ENCODE measurements at regions not wholly inside any gene's neighbourhood (a gene's known extent, or its start where the extent isn't known, plus 50 kb on each side); places are given as distances from the start of the nearest gene placed in this dataset.
A peak's percentile ranks its signal among the peaks of the same experiment; 100 is the strongest.

DNA sequence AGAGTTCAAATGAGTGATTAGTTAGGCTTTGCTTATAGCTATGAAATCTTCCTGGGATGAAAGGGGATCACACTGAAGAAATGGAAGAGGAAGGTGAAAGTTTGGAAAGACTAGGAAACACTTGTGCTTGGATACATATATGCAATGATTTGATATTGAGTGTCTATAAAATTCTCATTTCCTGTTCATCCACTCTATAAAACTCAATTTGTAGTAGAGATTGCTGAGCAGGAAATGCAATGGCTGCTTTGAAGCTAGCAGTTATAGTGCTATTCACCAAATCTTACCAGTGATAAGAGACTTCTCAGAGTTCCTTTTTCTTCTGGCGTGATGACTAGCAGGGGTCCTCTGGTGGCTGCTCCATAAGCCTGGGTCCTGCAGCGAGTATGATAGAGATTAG lies 128.1 kb upstream of the HPF1 start:
- no peak for DNase-seq
- Histone ChIP-seq H3K27ac (ENCODE audit: low read depth in 2 of 2, low read length in 2 of 2) (no peak overlapping the region), H3K4me1 (ENCODE audit: control insufficient read depth in 2 of 3, insufficient read depth in 2 of 3, low read depth in 1 of 3, low read length in 3 of 3) (no peaks in the 10 kb centered on the region), H3K9ac (ENCODE audit: low read length in 3 of 3) (no peak overlapping the region), H3K4me3 (ENCODE audit: low read length in 3 of 3) (no peak overlapping the region), H3K9me3 (ENCODE audit: control insufficient read depth in 2 of 3, insufficient read depth in 1 of 3, low read length in 3 of 3) (no peaks in the 10 kb centered on the region), H3K36me3 (ENCODE audit: control insufficient read depth in 2 of 3, insufficient read depth in 3 of 3, low read length in 3 of 3) (no peaks in the 10 kb centered on the region), H3K27me3 (ENCODE audit: control insufficient read depth, insufficient read depth, low read length) (no peaks in the 10 kb centered on the region)
- no peak for FAIRE-seq
- TF ChIP-seq, protein P1, sequence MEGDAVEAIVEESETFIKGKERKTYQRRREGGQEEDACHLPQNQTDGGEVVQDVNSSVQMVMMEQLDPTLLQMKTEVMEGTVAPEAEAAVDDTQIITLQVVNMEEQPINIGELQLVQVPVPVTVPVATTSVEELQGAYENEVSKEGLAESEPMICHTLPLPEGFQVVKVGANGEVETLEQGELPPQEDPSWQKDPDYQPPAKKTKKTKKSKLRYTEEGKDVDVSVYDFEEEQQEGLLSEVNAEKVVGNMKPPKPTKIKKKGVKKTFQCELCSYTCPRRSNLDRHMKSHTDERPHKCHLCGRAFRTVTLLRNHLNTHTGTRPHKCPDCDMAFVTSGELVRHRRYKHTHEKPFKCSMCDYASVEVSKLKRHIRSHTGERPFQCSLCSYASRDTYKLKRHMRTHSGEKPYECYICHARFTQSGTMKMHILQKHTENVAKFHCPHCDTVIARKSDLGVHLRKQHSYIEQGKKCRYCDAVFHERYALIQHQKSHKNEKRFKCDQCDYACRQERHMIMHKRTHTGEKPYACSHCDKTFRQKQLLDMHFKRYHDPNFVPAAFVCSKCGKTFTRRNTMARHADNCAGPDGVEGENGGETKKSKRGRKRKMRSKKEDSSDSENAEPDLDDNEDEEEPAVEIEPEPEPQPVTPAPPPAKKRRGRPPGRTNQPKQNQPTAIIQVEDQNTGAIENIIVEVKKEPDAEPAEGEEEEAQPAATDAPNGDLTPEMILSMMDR (IDR thresholded peaks at IDR 0.05; ENCODE audit: borderline replicate concordance, extremely low read depth, insufficient read depth): no peak
- intact Hi-C loops (cut with DNase I): no loop called here

DNA sequence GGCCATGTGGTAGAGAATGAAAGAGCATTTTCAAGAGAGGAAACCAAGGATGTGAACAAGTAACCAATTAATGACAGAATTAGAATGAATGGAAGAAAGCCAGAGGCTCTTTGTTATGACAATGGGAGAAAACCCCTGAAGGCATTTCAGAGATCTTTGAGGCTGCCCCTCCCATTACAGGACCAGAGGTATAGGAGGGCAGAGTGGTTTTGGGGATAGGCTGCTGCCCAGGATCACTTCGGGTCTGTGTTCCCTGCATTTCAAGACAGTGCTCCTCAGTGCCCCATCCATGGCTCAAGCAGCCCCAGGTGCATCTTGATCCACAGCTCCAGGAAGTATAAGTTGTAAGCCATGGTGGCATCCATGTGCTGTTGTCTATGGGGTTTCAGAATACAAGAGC lies 124.0 kb upstream of the HPF1 start:
- no peaks in the 10 kb centered on the region for H3K27me3 ChIP-seq (ENCODE audit: control insufficient read depth, insufficient read depth, low read length)
- no peak overlapping the region for H3K27ac ChIP-seq (ENCODE audit: low read depth in 2 of 2, low read length in 2 of 2)
- no peak overlapping the region for H3K9ac ChIP-seq (ENCODE audit: low read length in 3 of 3)
- TF ChIP-seq, protein P1 (IDR thresholded peaks at IDR 0.05; ENCODE audit: borderline replicate concordance, extremely low read depth, insufficient read depth): no peak
- no peak for DNase-seq
- H3K9me3 ChIP-seq (ENCODE audit: control insufficient read depth in 2 of 3, insufficient read depth in 1 of 3, low read length in 3 of 3): no peaks in the 10 kb centered on the region
- intact Hi-C loops (cut with DNase I): no loop called here
- no peak overlapping the region for H3K4me3 ChIP-seq (ENCODE audit: low read length in 3 of 3)
- H3K36me3 ChIP-seq (ENCODE audit: control insufficient read depth in 2 of 3, insufficient read depth in 3 of 3, low read length in 3 of 3): no peaks in the 10 kb centered on the region
- H3K4me1 ChIP-seq (ENCODE audit: control insufficient read depth in 2 of 3, insufficient read depth in 2 of 3, low read depth in 1 of 3, low read length in 3 of 3): no peaks in the 10 kb centered on the region
- no peak for FAIRE-seq

DNA sequence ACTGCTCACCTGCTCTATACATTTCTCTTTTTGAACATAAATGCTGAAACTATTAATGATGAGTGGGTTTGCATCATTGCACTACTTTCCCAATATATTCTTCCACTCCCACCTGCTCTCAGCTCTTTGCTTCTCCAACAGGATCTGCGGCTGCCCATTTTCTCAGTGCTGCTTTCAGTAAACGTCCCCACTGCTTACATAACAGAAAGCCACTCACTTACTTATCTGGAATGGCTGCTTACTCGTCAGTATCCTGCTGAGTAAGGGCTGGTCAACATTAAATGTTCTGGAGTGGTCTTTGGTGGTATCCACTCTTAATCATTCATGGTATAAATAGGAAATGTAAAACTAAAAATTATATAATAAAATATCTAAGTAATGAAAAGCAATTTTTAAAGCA lies 112.8 kb upstream of the HPF1 start:
- intact Hi-C loops (cut with DNase I): no loop called here
- no peak overlapping the region for H3K9ac ChIP-seq (ENCODE audit: low read length in 3 of 3)
- DNase-seq: no peak
- TF ChIP-seq, protein P1 (IDR thresholded peaks at IDR 0.05; ENCODE audit: borderline replicate concordance, extremely low read depth, insufficient read depth): no peak
- H3K4me1 ChIP-seq (ENCODE audit: control insufficient read depth in 2 of 3, insufficient read depth in 2 of 3, low read depth in 1 of 3, low read length in 3 of 3): peaks cover 0 to 4% (median 2%) of the 10 kb centered on the region in 3 donors
- no peaks in the 10 kb centered on the region for H3K27me3 ChIP-seq (ENCODE audit: control insufficient read depth, insufficient read depth, low read length)
- no peak overlapping the region for H3K27ac ChIP-seq (ENCODE audit: low read depth in 2 of 2, low read length in 2 of 2)
- H3K36me3 ChIP-seq (ENCODE audit: control insufficient read depth in 2 of 3, insufficient read depth in 3 of 3, low read length in 3 of 3): no peaks in the 10 kb centered on the region
- FAIRE-seq: no peak
- H3K4me3 ChIP-seq (ENCODE audit: low read length in 3 of 3): no peak overlapping the region
- no peaks in the 10 kb centered on the region for H3K9me3 ChIP-seq (ENCODE audit: control insufficient read depth in 2 of 3, insufficient read depth in 1 of 3, low read length in 3 of 3)

DNA sequence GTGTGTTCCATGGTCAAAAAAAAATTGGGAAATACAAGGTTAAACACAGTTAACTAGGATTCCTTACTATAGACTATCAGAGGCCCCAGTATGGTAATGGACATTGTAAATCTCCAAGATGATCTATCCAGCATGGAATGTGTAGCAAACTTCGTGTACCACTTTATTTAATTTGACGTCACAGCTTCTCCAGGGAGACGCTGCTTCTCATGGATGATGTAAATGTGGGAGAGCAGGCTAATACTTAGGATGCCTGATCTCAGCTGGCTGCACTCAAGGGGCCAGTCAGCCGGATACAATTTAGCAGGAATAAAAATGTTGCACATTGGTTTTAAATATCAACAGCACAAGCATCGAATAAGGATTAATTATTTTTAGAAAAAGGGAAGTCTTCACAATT lies 111.7 kb upstream of the HPF1 start:
- H3K4me3 ChIP-seq (ENCODE audit: low read length in 3 of 3): no peak overlapping the region
- H3K27ac ChIP-seq (ENCODE audit: low read depth in 2 of 2, low read length in 2 of 2): no peak overlapping the region
- intact Hi-C loops (cut with DNase I): no loop called here
- H3K9ac ChIP-seq (ENCODE audit: low read length in 3 of 3): no peak overlapping the region
- H3K9me3 ChIP-seq (ENCODE audit: control insufficient read depth in 2 of 3, insufficient read depth in 1 of 3, low read length in 3 of 3): no peaks in the 10 kb centered on the region
- no peaks in the 10 kb centered on the region for H3K36me3 ChIP-seq (ENCODE audit: control insufficient read depth in 2 of 3, insufficient read depth in 3 of 3, low read length in 3 of 3)
- FAIRE-seq: no peak
- peaks cover 0 to 4% (median 2%) of the 10 kb centered on the region in 3 donors for H3K4me1 ChIP-seq (ENCODE audit: control insufficient read depth in 2 of 3, insufficient read depth in 2 of 3, low read depth in 1 of 3, low read length in 3 of 3)
- H3K27me3 ChIP-seq (ENCODE audit: control insufficient read depth, insufficient read depth, low read length): no peaks in the 10 kb centered on the region
- TF ChIP-seq, protein P1 (IDR thresholded peaks at IDR 0.05; ENCODE audit: borderline replicate concordance, extremely low read depth, insufficient read depth): no peak
- peak in 2 of 5 donors; percentile 17 to 45 for DNase-seq
